ENCODE measurements at regions not wholly inside any gene's neighbourhood (a gene's known extent, or its start where the extent isn't known, plus 50 kb on each side); places are given as distances from the start of the nearest gene placed in this dataset.
"Not testable (repeated sequence)": the region's sequence is repeated elsewhere in the genome, so short reads cannot be mapped to it uniquely, and the experiment has no call there.

GRCh38 chr2:113386780-113387433 is 50.6 kb upstream of the ZNG1B start:
- not testable (repeated sequence) for DNase-seq

GRCh38 chr2:113379621-113380020 is 57.9 kb upstream of the ZNG1B start:
- not testable (repeated sequence) for DNase-seq

GRCh38 chr2:113376913-113377445 is 60.5 kb upstream of the ZNG1B start:
- no peak for DNase-seq

- no peak for DNase-seq
These were observed 61.1 kb upstream of the ZNG1B start for GRCh38 chr2:113376253-113376912.

GRCh38 chr2:113374857-113375256 is 62.6 kb upstream of the ZNG1B start:
- DNase-seq = not testable (repeated sequence)

GRCh38 chr2:113372258-113372834 is 65.1 kb upstream of the ZNG1B start:
- not testable (repeated sequence) for DNase-seq

GRCh38 chr2:113370478-113371091 is 66.9 kb upstream of the ZNG1B start:
- DNase-seq = no peak

- DNase-seq = no peak
These were observed 67.5 kb upstream of the ZNG1B start for GRCh38 chr2:113370030-113370429.

GRCh38 chr2:113368581-113368980 is 68.9 kb upstream of the ZNG1B start:
- DNase-seq = not testable (repeated sequence)

- DNase-seq = not testable (repeated sequence)
These were observed 70.7 kb upstream of the ZNG1B start for GRCh38 chr2:113366821-113367220.

- not testable (repeated sequence) for DNase-seq
These were observed 71.7 kb upstream of the ZNG1B start for GRCh38 chr2:113365791-113366190.

- DNase-seq = not testable (repeated sequence)
These were observed 72.2 kb upstream of the ZNG1B start for GRCh38 chr2:113365290-113365689.

GRCh38 chr2:113361051-113361450 is 76.4 kb upstream of the ZNG1B start:
- no peak for DNase-seq

- no peak for DNase-seq
These were observed 78.3 kb upstream of the PAX8 start for GRCh38 chr2:113357071-113357470.

- DNase-seq = not testable (repeated sequence)
These were observed 77.6 kb upstream of the PAX8 start for GRCh38 chr2:113356284-113356683.

GRCh38 chr2:113355339-113356015 is 76.8 kb upstream of the PAX8 start:
- not testable (repeated sequence) for DNase-seq

GRCh38 chr2:113351375-113352355 is 72.9 kb upstream of the PAX8 start:
- no peak for DNase-seq

GRCh38 chr2:113343800-113344199 is 65.1 kb upstream of the PAX8 start:
- DNase-seq = not testable (repeated sequence)

- DNase-seq = no peak
These were observed 63.9 kb upstream of the PAX8 start for GRCh38 chr2:113342650-113343049.

GRCh38 chr2:113341870-113342253 is 63.1 kb upstream of the PAX8 start:
- DNase-seq = not testable (repeated sequence)

GRCh38 chr2:113341191-113341869 is 62.6 kb upstream of the PAX8 start:
- DNase-seq = no peak

Measured in NCI-H2107 (cell line).